HUES6 (cell line): ENCODE measurements at regions not wholly inside any gene's neighbourhood (a gene's known extent, or its start where the extent isn't known, plus 50 kb on each side); places are given as distances from the start of the nearest gene placed in this dataset.
A peak's percentile ranks its signal among the peaks of the same experiment; 100 is the strongest.

Experiments used
- H3K27ac ChIP-seq: 2 replicates; pipeline ENCODE4 v1.7.0; 2013; ENCODE audit warnings: low read depth, mild to moderate bottlenecking, low read length, inconsistent platforms
- H3K27me3 ChIP-seq: 2 replicates; pipeline ENCODE4 v1.6.1; 2013; ENCODE audit warnings: low read length; ENCODE audit not compliant: control insufficient read depth, insufficient read depth
- H3K36me3 ChIP-seq: 2 replicates; pipeline ENCODE4 v1.6.1; 2013; ENCODE audit warnings: low read length; ENCODE audit not compliant: control insufficient read depth, insufficient read depth
- H3K4me1 ChIP-seq: 2 replicates; pipeline ENCODE4 v1.6.1; 2013; ENCODE audit warnings: low read length; ENCODE audit not compliant: control insufficient read depth, insufficient read depth
- H3K4me3 ChIP-seq: 2 replicates; pipeline ENCODE4 v1.5.1; 2013; ENCODE audit warnings: low read depth, low read length
- H3K9ac ChIP-seq: one replicate; pipeline ENCODE4 v1.6.1; 2013; ENCODE audit warnings: mild to moderate bottlenecking, low read length
- H3K9me3 ChIP-seq: 2 replicates; pipeline ENCODE4 v1.6.1; 2013; ENCODE audit warnings: low read depth, low read length; ENCODE audit not compliant: control insufficient read depth, insufficient read depth

DNA sequence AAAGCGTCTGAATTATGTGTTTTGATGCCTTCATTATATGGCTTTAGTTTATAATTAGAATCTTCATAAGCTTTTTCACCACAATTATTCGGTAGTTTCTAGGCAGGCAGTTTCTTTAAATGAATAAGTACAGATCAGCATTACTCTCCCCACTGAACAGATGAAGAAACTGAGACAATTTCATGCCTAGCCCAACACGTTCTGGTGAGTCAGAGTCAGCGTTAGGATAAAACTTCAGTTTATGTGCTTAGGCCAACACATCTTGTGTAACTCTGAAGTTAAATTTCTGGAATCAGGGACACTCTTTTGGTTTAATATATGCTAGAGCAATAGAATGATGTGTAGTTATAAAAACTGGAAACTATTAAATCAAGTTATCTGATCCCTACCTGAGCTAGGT, 186.7 kb upstream of the ELL2 start:
- H3K4me1 ChIP-seq: peaks cover 35% of the 10 kb centered on the region
- no peak overlapping the region for H3K4me3 ChIP-seq
- H3K9ac ChIP-seq: no peak overlapping the region
- no peak overlapping the region for H3K27ac ChIP-seq
- no peaks in the 10 kb centered on the region for H3K27me3 ChIP-seq
- no peaks in the 10 kb centered on the region for H3K9me3 ChIP-seq
- H3K36me3 ChIP-seq: no peaks in the 10 kb centered on the region

- no peak overlapping the region for H3K9ac ChIP-seq
- no peaks in the 10 kb centered on the region for H3K9me3 ChIP-seq
- H3K4me1 ChIP-seq: peaks cover 39% of the 10 kb centered on the region
- no peaks in the 10 kb centered on the region for H3K27me3 ChIP-seq
- no peaks in the 10 kb centered on the region for H3K36me3 ChIP-seq
- H3K4me3 ChIP-seq: no peak overlapping the region
- H3K27ac ChIP-seq: no peak overlapping the region
Measured at GRCh38 chr5:96147866-96148265, 186.2 kb upstream of the ELL2 start.

DNA sequence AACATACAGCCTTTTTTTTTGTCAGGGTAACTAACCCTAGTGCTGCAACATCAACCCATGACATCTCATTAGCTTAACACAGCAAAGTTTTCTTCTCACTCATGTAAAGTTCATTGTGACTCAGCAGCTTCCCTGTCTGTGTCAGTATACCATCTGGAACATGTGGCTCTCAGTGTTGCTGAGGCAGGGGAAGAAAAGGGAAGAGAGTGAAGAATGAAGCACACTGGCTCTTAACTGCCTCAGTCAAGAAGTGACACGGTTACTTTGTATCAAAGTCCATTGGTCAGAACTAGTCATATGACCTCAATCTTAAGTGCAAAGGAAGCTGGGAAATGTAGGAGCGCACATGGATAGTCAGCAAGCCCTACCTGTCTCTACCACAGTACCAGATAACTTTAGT, 185.0 kb upstream of the ELL2 start:
- Histone ChIP-seq H3K27ac (no peak overlapping the region), H3K9ac (no peak overlapping the region), H3K9me3 (no peaks in the 10 kb centered on the region), H3K36me3 (no peaks in the 10 kb centered on the region), H3K27me3 (no peaks in the 10 kb centered on the region), H3K4me1 (peaks cover 40% of the 10 kb centered on the region), H3K4me3 (no peak overlapping the region)

DNA sequence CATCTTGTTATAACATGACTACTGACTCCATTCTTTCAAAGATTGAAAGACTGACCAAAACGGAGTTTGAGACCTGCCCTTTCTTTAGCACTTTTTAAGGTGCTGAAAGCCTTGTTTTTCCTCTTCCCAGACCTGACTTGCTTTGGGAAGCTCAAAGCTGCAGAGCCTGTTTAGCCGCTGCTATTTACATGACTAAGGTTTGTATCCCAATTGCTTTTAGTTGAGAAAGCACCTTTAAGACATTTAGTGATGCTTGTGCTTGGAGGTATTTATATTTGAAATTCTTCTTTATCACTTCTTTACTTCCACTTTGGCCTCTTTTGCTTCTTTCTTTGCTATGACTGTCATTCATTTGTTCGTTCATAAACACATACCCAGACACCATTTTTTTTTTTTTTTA, 182.6 kb upstream of the ELL2 start:
- H3K27me3 ChIP-seq: no peaks in the 10 kb centered on the region
- no peak overlapping the region for H3K27ac ChIP-seq
- H3K4me1 ChIP-seq: peaks cover 25% of the 10 kb centered on the region
- no peak overlapping the region for H3K9ac ChIP-seq
- no peaks in the 10 kb centered on the region for H3K36me3 ChIP-seq
- peak overlapping the region; percentile 15; the same call in 1 of the 2 replicates for H3K4me3 ChIP-seq
- no peaks in the 10 kb centered on the region for H3K9me3 ChIP-seq

GRCh38 chr5:96143450-96143849, 181.8 kb upstream of the ELL2 start:
- H3K9ac ChIP-seq: no peak overlapping the region
- no peaks in the 10 kb centered on the region for H3K27me3 ChIP-seq
- no peak overlapping the region for H3K4me3 ChIP-seq
- H3K27ac ChIP-seq: no peak overlapping the region
- peaks cover 25% of the 10 kb centered on the region for H3K4me1 ChIP-seq
- no peaks in the 10 kb centered on the region for H3K9me3 ChIP-seq
- H3K36me3 ChIP-seq: no peaks in the 10 kb centered on the region

DNA sequence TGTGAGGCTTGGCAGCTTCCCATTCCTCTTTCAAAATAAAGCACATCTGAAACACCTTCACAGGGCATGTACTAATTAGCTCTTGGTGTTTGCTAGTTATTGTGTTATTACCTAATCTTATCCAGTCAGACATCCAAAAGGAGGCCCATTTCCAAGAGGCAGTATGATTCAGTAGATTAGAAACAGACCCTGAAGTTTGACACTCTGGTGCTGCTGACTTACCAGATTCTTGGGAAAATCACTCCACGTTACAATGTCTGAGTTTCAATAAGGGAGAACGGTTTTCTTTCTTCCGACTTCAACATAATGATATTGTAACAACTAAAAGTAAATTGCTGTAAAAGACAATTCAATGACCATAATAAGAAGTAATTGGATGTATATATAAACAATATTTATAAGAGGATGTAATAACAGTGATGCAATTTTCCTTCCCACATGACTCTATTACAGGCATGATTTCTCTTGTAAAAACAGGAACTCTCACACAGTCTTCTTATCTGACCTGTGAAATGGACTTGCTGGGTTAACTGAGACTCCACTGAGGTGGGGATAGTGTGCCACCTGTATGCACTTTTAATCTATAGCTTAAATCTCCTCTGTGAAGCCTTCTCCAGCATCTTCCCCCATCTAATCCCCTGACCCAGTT, 181.3 kb upstream of the ELL2 start:
- Histone ChIP-seq H3K9me3 (no peaks in the 10 kb centered on the region), H3K4me3 (no peak overlapping the region)

GRCh38 chr5:96142184-96142781, 180.6 kb upstream of the ELL2 start:
- Histone ChIP-seq H3K4me1 (peaks cover 25% of the 10 kb centered on the region), H3K9me3 (no peaks in the 10 kb centered on the region), H3K27me3 (no peaks in the 10 kb centered on the region), H3K36me3 (no peaks in the 10 kb centered on the region), H3K9ac (no peak overlapping the region), H3K27ac (no peak overlapping the region), H3K4me3 (no peak overlapping the region)

More for the DNA sequence above, 181.3 kb upstream of the ELL2 start:
- Histone ChIP-seq H3K27ac (no peak overlapping the region), H3K27me3 (no peaks in the 10 kb centered on the region), H3K9ac (no peak overlapping the region), H3K36me3 (no peaks in the 10 kb centered on the region), H3K4me1 (peaks cover 25% of the 10 kb centered on the region)

DNA sequence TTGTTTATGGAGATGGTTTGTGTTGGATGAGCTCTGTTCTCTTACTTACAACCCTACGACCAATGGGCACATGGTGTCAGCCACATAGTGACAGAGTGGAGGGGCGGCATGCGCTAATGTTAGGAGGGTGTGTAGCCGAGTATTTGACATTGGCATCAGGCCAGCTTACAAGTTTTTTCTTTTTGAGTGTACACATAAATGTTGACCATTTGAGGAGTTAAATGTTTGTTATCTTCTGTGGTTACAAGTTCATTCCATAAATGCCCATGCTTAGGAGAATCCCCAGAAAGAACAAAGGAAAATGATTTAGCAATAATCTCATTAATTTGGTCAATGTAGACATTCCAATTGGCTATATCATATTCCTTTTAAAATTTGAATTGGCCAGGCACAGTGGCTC, 180.1 kb upstream of the ELL2 start:
- Histone ChIP-seq H3K36me3 (no peaks in the 10 kb centered on the region), H3K9ac (no peak overlapping the region), H3K4me1 (peaks cover 25% of the 10 kb centered on the region), H3K9me3 (no peaks in the 10 kb centered on the region), H3K4me3 (no peak overlapping the region), H3K27me3 (no peaks in the 10 kb centered on the region), H3K27ac (no peak overlapping the region)

DNA sequence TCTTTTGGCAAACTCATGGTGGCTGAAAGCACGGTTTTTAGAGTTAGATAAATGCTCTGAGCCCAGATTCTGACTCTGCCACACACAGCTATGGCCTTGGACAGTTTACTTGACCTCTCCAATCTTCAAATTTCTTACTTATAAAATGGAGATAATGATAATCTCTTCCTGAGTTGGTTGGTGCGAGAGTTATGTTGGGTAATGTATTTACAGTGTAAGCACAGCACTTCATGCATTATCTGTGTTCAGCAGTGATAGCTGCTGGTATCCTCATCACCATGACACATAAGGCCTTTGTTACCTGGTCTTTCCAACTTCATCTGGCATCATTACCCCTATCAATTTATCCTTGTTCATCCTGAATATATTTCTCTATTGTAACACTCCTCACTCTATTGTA, 178.8 kb upstream of the ELL2 start:
- H3K9me3 ChIP-seq: no peaks in the 10 kb centered on the region
- no peaks in the 10 kb centered on the region for H3K27me3 ChIP-seq
- no peak overlapping the region for H3K4me3 ChIP-seq
- no peaks in the 10 kb centered on the region for H3K36me3 ChIP-seq
- peaks cover 13% of the 10 kb centered on the region for H3K4me1 ChIP-seq
- H3K27ac ChIP-seq: no peak overlapping the region
- H3K9ac ChIP-seq: no peak overlapping the region

- no peak overlapping the region for H3K9ac ChIP-seq
- peaks cover 13% of the 10 kb centered on the region for H3K4me1 ChIP-seq
- H3K36me3 ChIP-seq: no peaks in the 10 kb centered on the region
- no peaks in the 10 kb centered on the region for H3K9me3 ChIP-seq
- no peak overlapping the region for H3K27ac ChIP-seq
- no peak overlapping the region for H3K4me3 ChIP-seq
- H3K27me3 ChIP-seq: no peaks in the 10 kb centered on the region
Measured at GRCh38 chr5:96140084-96140483, 178.4 kb upstream of the ELL2 start.

DNA sequence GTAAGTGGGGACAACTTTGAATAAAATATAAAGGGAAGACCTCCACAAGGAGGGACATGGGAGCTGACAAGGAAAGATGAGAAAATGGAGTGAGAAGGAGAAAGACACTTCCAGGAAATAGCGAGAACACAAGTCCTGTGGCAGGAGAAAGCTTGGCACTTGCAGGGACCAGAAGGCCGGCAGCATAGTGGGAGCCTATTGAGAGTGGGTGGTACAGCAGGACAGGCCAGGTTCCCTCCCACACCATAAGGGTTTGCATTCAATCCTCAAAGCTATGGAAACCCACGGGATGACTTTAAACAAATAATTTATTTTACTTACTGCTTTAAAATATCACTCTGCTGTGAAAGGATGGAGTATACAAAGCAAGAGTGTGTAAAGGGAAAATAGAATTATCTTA, 173.2 kb upstream of the ELL2 start:
- H3K4me1 ChIP-seq: no peaks in the 10 kb centered on the region
- no peak overlapping the region for H3K4me3 ChIP-seq
- no peak overlapping the region for H3K27ac ChIP-seq
- H3K27me3 ChIP-seq: no peaks in the 10 kb centered on the region
- H3K9ac ChIP-seq: no peak overlapping the region
- H3K9me3 ChIP-seq: no peaks in the 10 kb centered on the region
- H3K36me3 ChIP-seq: no peaks in the 10 kb centered on the region
